NCI-H345 treated with DMSO at 0.1 percent for 48 hours (cell line): ENCODE measurements at regions not wholly inside any gene's neighbourhood (a gene's known extent, or its start where the extent isn't known, plus 50 kb on each side); places are given as distances from the start of the nearest gene placed in this dataset.
"Not testable (repeated sequence)": the region's sequence is repeated elsewhere in the genome, so short reads cannot be mapped to it uniquely, and the experiment has no call there.

Source experiments
- DNase-seq: peaks from one replicate; lab custom pipeline; 2025; ENCODE audit not compliant: unreplicated experiment; lab: John Stamatoyannopoulos, UW

GRCh38 chr12:82627799-82628198 is 58.9 kb upstream of the TMTC2 start:
- peak; percentile 5 for DNase-seq

GRCh38 chr12:82634495-82635258 is 52.0 kb upstream of the TMTC2 start:
- DNase-seq: not testable (repeated sequence)

- no peak for DNase-seq
Measured at GRCh38 chr12:82635263-82635662, 51.4 kb upstream of the TMTC2 start.
